IPS-NIHi7 (cell line): ENCODE measurements at regions not wholly inside any gene's neighbourhood (a gene's known extent, or its start where the extent isn't known, plus 50 kb on each side); places are given as distances from the start of the nearest gene placed in this dataset.
"Not testable (repeated sequence)": the region's sequence is repeated elsewhere in the genome, so short reads cannot be mapped to it uniquely, and the experiment has no call there.

Experiments
- DNase-seq: peaks from one replicate; pipeline ENCODE4 v3.0.0; 2012; ENCODE audit warnings: mixed read lengths; ENCODE audit errors: extremely low spot score

DNA sequence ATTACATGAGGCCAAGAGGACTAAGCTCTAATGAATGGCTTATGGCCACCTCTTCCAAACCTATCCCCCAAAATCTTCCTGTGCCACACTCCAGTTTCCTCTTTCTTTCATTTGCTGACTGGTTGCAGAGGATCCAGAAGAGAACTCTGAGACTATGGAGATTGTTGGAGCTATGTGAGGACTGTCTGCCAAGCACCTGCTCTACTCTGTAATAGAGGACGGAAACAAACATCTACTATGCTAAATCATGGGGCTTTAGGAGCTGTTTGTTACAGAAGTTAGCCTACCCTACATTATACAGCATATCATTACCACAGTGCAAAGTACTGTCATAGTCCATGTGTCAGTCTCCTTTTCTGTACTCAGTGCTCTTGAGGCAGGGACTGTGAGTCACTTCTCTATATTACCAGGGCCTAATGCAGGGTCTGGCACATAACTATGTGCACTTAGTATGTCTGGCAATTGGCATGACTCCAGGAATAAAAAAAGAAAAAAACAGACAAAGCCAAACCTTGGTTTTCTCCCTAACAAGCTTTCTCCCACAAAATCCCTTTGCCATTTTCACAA lies 95.1 kb downstream of the RPAP3 start:
- no peak for DNase-seq

- no peak for DNase-seq
Observed at GRCh38 chr12:47609806-47610205, 96.0 kb downstream of the RPAP3 start.

DNA sequence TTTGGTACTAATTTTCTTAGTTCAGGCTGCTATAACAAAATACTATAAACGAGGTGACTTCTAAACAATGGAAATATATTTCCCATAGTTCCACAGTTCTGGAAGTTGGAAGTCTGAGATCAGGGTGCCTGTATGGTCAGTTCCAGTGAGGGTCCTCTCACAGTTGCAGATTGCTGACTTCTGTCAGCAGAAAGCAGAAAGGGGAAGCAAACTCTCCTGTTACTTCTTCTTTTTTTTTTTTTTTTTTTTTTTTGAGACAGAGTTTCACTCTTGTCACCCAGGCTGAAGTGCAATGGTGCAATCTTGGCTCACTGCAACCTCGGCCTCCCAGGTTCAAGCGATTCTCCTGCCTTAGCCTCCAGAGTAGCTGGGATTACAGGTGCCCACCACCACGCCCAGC lies 97.2 kb downstream of the RPAP3 start:
- not testable (repeated sequence) for DNase-seq

- DNase-seq, result no peak
Observed at GRCh38 chr12:47604221-47604873, 101.5 kb downstream of the RPAP3 start.

DNA sequence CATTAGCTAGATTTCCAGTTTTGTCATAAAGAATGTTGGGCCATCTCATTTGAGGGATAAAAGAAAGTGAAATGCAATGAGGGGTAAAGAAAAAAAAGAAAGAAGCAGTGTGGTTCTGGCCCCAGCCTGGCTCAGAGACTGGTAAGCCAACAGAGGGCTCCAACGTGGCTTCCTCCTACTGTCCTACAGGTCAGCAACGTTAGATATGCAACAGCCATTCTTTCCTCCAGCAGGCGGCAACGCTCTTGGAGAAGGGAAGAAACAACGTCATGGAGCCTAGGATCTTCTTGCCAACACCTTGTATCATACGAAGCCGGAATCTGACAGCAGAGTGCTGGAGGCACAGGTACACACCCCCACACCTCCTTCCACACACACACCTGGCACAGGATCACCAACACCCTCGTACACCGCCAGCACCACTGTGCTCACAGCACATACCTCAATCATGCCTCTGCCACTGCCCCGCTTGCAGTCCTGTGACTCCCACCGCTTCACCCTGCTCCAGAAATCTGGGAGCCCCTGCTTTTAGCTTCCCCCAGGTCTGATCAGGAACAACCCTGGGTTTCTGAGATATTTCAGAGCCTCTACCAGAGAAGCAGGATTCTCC lies 102.8 kb downstream of the RPAP3 start:
- DNase-seq, result peak; percentile 40

DNA sequence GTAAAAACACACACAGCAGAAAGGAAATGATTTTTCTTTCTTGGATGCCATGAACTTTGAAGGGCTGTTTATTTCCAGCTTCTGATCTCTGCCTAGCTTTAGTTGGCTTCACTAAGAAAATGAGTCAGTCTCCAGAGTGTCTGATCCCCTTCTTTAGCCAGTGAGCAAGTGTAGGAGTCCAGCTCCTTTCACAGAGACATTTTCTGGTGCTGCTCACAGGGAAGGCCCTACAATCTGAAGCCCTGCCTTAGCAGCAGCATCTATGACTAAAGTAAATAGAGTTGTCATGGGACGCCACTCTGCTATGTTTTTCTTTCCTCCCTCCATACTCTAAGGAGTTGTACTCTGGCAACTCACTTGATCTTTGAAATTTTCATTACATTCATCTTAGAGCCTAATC lies 103.5 kb downstream of the RPAP3 start:
- DNase-seq, result no peak

DNA sequence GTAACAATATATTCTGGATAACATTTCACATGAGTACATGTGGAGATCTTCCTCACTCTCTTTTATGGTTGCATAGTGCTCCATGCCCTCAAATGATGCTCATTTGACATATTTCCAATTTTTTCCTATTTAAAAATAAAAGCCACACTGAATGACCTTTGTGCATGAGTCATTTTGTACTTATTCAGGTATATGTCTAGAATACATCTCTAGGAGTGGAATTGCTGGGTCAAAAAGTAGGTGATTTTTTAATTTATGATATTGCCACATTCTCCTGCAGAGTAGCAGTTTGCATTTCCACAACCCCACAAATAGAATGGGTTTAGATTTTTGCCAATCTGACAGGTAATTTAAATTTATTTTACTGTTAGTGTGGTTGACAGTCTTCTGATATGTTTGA lies 104.8 kb downstream of the RPAP3 start:
- no peak for DNase-seq

DNA sequence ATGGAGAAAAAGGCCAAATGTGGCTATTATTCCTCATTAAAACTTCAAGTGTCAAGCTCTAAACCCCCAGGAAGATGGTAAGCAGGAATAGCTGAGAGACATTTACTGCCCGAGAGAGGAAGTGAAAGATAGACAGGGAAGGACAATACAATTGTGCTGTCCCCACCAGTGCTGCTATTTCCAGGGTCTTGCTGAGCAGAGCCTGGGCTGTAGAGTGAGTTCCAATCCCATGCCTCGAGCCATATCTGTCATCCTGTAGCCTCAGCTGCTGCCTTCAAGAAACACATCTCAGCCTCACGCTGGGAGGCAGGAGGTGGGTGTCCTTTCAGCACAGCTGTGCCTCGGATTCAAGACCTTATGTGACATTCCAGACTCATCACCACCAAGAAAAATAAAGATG lies 114.0 kb downstream of the RPAP3 start:
- no peak for DNase-seq

GRCh38 chr12:47591361-47591791 lies 114.5 kb downstream of the RPAP3 start:
- no peak for DNase-seq

- DNase-seq, result no peak
Observed at GRCh38 chr12:47590771-47591360, 115.0 kb downstream of the RPAP3 start.

DNA sequence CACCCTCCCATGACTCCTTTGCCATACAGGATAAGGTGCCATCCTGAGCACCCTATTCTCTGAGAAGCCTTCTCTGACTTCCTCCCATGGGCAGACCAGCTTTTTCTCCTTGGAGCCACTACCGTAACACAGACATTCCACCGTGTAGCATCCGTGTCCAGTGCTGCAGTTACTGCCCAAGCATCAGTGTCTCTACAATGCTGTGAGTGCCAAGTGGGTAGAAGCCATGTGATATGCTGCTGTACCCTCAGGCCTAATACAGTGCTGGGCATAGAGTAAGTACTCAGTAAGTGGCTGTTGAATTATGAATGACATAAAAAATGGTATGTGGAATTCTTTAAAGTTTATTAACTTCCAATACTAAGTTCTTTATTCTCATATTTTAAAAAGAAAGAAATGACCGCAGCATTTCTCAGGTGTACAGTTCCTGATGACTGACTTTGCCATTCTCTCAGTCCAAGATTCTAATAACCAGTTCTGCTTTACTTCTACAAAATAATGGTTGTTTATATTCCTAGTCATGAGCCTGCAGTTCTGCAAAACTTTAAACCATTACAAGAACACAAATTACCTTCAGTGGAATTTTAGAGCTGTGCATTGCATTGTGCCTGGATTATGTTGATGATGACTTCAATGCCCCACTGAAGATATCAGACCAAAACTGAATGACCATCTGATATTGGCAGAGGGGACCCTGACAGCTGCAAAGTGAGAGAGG lies 118.7 kb downstream of the RPAP3 start:
- no peak for DNase-seq

- DNase-seq, result no peak
Observed at GRCh38 chr12:47585507-47585906, 120.3 kb downstream of the RPAP3 start.

GRCh38 chr12:47578836-47579235 lies 127.0 kb downstream of the RPAP3 start:
- DNase-seq, result no peak

DNA sequence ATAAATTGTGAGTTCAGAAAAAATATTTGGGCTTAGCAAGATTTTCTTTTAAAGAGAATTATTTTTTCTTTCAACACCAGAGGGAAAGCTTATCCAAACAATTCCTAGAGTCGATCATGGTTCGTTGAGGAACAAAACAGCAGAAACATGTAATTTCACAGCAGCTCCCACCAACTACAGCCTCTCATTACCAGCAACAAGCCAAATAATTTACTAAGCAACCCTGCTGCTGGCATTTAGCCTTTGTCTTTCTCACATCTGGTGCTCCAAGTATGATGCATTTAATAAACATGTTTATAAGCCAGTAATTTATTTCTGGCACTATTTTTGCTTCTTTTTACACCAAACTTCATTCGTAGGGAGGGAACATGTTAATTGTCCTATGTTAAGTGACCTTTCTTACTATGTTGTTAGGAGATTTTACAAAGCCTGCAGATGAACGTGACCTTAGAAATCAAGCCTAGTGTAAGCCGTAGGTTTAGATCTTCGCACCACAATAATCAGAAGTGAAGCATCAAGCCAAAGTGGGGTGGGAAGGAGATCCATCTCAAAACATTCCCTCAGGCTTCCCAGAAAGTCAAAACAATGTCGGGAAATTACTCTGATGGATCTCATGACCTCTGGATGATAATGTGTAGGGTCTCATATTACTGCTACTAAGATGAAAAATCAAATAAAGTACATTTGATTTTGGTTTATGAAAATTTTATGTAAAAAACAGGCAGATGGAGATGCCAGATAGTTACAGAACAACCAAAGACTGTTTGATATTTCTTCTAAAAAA lies 128.4 kb downstream of the RPAP3 start:
- DNase-seq, result no peak

DNA sequence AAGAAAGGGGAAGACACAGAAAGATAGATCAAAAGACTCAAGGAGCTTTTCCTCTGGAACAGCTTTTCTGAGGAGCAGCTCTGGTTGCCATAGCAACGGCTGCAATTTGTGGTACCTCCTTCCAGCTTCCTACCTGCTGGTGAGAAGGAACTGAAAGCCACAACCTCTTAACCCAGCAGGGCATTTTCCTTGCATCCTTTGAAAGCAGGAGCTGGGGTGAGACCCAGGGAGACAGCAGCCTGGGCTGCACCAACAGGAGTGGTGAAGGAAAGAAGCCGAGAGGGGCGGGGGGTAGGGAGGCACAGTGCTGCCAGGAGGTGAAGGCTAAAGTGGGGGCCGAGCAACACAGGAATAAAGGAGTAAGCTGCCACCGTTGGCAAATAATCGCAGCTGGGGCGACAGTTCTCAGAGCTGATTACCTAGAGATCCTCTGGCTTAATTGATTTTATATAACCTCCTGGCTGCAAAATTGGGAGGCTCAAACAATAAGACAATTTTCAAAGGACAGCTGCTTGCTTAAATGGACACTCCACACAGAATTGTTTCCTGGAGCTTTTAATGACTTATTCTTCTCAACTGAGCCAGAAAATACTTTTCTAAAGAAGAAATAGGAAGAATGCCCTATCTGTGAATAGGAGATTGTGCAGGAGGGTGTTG lies 129.4 kb downstream of the RPAP3 start:
- DNase-seq, result peak; percentile 42

GRCh38 chr12:47574252-47575021 lies 131.4 kb downstream of the RPAP3 start:
- no peak for DNase-seq

- DNase-seq, result no peak
Observed at GRCh38 chr12:47573146-47573659, 132.6 kb downstream of the RPAP3 start.

GRCh38 chr12:47570151-47570550 lies 135.7 kb downstream of the RPAP3 start:
- DNase-seq, result no peak

- no peak for DNase-seq
Observed at GRCh38 chr12:47562201-47562600, 143.6 kb downstream of the RPAP3 start.

- DNase-seq, result no peak
Observed at GRCh38 chr12:47561746-47562145, 144.1 kb downstream of the RPAP3 start.
